ENCODE measurements at regions not wholly inside any gene's neighbourhood (a gene's known extent, or its start where the extent isn't known, plus 50 kb on each side); places are given as distances from the start of the nearest gene placed in this dataset.
"Not testable (repeated sequence)": the region's sequence is repeated elsewhere in the genome, so short reads cannot be mapped to it uniquely, and the experiment has no call there.

GRCh38 chr5:56377573-56377972 lies 144.4 kb upstream of the ANKRD55 start:
- no peak for TF ChIP-seq CTCF (IDR thresholded peaks at IDR 0.05; ENCODE audit: partially characterized antibody, unreplicated experiment)

GRCh38 chr5:56376128-56376527 lies 143.0 kb upstream of the ANKRD55 start:
- H3K4me3 Mint-ChIP-seq (ENCODE audit: unreplicated experiment): no peak overlapping the region
- DNase-seq: no peak

More at GRCh38 chr5:56377573-56377972, 144.4 kb upstream of the ANKRD55 start:
- Mint-ChIP-seq H3K4me1 (ENCODE audit: low read depth, unreplicated experiment) (no peaks in the 10 kb centered on the region), H3K9me3 (ENCODE audit: unreplicated experiment) (peaks cover 2% of the 10 kb centered on the region), H3K4me3 (ENCODE audit: unreplicated experiment) (no peak overlapping the region), H3K36me3 (ENCODE audit: unreplicated experiment) (peaks cover 16% of the 10 kb centered on the region), H3K27ac (ENCODE audit: unreplicated experiment) (no peak overlapping the region), H3K27me3 (ENCODE audit: unreplicated experiment) (no peaks in the 10 kb centered on the region)
- DNase-seq: no peak

DNA sequence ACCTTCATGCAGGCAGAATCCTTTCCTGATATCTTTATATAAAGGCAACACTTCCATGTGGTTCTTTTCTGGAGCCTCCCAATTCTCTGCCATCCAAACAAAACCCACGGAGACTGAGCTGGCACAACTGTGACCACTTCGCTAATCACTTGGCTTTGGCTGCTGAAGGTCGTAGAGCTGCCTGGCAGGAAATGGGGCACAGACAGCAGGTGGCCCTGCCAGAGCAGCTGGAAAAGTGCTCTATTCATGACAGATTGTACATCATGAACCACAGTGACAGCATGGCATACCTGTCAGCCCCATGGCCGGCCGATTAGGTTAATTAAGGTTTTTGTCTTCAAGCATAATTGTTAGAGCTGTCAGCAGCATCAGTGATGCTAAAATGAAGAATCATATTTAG lies 141.9 kb upstream of the ANKRD55 start:
- Mint-ChIP-seq H3K4me1 (ENCODE audit: low read depth, unreplicated experiment) (no peaks in the 10 kb centered on the region), H3K9me3 (ENCODE audit: unreplicated experiment) (peaks cover 7% of the 10 kb centered on the region), H3K27ac (ENCODE audit: unreplicated experiment) (no peak overlapping the region), H3K27me3 (ENCODE audit: unreplicated experiment) (no peaks in the 10 kb centered on the region), H3K36me3 (ENCODE audit: unreplicated experiment) (peaks cover 22% of the 10 kb centered on the region), H3K4me3 (ENCODE audit: unreplicated experiment) (no peak overlapping the region)
- DNase-seq: no peak
- no peak for TF ChIP-seq CTCF (IDR thresholded peaks at IDR 0.05; ENCODE audit: partially characterized antibody, unreplicated experiment)

More at GRCh38 chr5:56376128-56376527, 143.0 kb upstream of the ANKRD55 start:
- Mint-ChIP-seq H3K9me3 (ENCODE audit: unreplicated experiment) (peaks cover 7% of the 10 kb centered on the region), H3K4me1 (ENCODE audit: low read depth, unreplicated experiment) (no peaks in the 10 kb centered on the region), H3K27me3 (ENCODE audit: unreplicated experiment) (no peaks in the 10 kb centered on the region), H3K27ac (ENCODE audit: unreplicated experiment) (no peak overlapping the region), H3K36me3 (ENCODE audit: unreplicated experiment) (peaks cover 16% of the 10 kb centered on the region)
- no peak for TF ChIP-seq CTCF (IDR thresholded peaks at IDR 0.05; ENCODE audit: partially characterized antibody, unreplicated experiment)

- not testable (repeated sequence) for H3K9me3 Mint-ChIP-seq (ENCODE audit: unreplicated experiment)
Observed at GRCh38 chr5:56372491-56372890, 139.4 kb upstream of the ANKRD55 start.

DNA sequence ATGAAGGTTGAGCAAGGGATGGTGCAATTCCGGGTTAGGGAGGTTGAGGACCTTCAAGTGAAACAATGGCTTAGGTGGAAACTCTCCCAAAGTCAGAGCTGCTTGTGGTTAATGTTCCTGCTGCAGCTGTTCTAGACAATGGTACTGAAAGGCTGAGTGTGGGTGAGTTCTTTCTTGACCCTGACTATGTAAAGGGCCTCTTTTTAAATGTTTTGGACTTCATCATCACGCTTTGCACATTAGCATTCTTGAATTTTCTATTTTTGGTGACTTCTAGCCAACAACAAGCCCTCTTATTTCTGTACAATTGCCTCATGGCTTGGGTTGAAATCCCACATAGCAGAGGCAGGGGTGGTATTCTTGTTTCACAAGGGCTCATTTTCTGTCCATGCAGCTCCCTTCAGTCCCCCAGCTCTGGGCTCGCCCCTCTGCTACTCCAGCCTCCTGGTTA lies 136.3 kb upstream of the ANKRD55 start:
- peaks cover 2% of the 10 kb centered on the region for H3K27me3 Mint-ChIP-seq (ENCODE audit: unreplicated experiment)
- no peak for TF ChIP-seq CTCF (IDR thresholded peaks at IDR 0.05; ENCODE audit: partially characterized antibody, unreplicated experiment)
- H3K4me3 Mint-ChIP-seq (ENCODE audit: unreplicated experiment): no peak overlapping the region
- peaks cover 17% of the 10 kb centered on the region for H3K36me3 Mint-ChIP-seq (ENCODE audit: unreplicated experiment)
- no peak for DNase-seq
- no peak overlapping the region for H3K27ac Mint-ChIP-seq (ENCODE audit: unreplicated experiment)
- peaks cover 7% of the 10 kb centered on the region for H3K9me3 Mint-ChIP-seq (ENCODE audit: unreplicated experiment)
- H3K4me1 Mint-ChIP-seq (ENCODE audit: low read depth, unreplicated experiment): no peaks in the 10 kb centered on the region

More at GRCh38 chr5:56372491-56372890, 139.4 kb upstream of the ANKRD55 start:
- not testable (repeated sequence) for H3K27ac Mint-ChIP-seq (ENCODE audit: unreplicated experiment); H3K4me3 Mint-ChIP-seq (ENCODE audit: unreplicated experiment); H3K4me1 Mint-ChIP-seq (ENCODE audit: low read depth, unreplicated experiment); H3K27me3 Mint-ChIP-seq (ENCODE audit: unreplicated experiment); DNase-seq
- H3K36me3 Mint-ChIP-seq (ENCODE audit: unreplicated experiment): peaks cover 26% of the 10 kb centered on the region

All from glutamatergic neuron (in vitro differentiated cells).